RKO (cell line): ENCODE measurements at regions not wholly inside any gene's neighbourhood (a gene's known extent, or its start where the extent isn't known, plus 50 kb on each side); places are given as distances from the start of the nearest gene placed in this dataset.
"Not testable (repeated sequence)": the region's sequence is repeated elsewhere in the genome, so short reads cannot be mapped to it uniquely, and the experiment has no call there.

ENCODE experiments used
- DNase-seq: peaks from one replicate; pipeline ENCODE4 v3.0.0-alpha.2; 2016; ENCODE audit warnings: low spot score

DNA sequence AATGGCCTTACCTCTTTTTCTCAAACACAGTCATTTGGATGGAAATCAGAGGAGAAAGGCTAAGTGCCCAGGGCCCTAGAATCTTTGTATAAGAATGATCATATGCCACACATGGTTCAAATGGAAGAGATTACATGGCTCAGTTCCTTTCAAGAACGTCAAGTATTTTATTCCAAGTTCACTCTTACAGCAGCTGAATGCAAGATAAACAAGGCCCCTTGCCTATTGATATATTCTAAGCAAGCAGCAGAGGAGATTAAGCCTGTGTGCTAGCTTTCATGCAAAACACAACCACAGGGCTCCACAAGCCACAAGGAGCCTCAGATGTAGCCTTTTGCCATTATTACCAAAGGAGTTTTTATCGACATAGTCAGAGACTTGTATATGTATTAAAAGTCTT lies 55.3 kb upstream of the SLCO6A1 start:
- DNase-seq = no peak

DNA sequence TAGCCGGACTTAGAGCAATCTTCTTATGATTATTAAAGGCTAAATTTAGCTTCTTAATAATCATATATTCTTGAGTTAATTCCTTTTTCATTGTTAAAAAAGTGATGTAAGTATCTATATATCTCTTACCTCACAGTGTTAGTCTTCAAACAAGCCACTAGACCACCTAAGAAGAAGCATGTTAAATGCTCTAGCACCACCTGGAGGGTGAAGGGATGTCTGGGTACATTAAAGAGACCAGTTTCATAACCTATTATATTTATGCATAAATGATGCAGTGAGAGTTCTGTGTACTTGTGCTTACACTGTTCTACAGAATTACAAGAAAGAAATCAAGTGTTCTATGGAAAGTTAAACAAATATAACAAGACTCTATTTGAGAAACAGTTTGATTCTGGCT lies 55.9 kb upstream of the SLCO6A1 start:
- peak; percentile 33 for DNase-seq

DNA sequence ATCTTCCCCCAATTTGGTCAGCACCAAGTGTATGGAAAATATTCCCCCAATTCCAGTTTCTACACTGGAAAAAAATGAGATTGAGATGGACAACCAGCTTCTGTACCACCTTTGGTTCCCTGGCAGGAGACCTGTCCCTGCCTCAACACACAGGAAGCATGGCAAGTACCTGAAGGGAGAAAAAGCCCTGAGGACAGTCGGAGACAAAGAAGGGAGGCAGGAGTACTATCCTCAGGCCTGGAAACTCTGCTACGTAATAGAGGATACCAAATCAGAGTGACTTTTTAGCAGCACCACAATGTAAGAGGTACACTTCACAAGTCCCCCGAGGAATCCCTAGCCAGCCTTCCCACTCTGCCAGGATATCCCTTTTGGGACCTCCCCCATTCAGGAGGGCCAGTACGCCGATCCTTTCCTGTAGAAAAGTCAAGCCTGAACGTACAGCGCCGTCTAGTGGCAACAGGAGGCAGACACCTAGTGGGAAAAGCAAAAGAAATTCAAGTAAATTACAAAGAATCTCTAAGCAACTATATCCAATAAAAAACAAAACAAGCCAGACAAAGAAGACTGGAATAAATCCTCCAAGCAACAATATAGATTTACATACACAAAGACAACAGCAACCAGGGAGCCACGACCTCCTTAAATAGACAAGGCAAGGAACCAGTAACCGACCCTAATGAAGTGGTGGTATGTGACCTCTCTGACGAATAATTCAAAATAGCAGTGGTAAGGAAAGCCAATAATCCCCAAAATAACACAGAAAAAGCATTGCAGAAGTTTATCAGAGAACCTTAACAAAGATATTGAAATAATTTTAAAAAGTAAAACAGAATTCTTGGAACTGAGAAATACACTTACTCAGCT lies 63.3 kb upstream of the SLCO6A1 start:
- DNase-seq = peak; percentile 12

DNA sequence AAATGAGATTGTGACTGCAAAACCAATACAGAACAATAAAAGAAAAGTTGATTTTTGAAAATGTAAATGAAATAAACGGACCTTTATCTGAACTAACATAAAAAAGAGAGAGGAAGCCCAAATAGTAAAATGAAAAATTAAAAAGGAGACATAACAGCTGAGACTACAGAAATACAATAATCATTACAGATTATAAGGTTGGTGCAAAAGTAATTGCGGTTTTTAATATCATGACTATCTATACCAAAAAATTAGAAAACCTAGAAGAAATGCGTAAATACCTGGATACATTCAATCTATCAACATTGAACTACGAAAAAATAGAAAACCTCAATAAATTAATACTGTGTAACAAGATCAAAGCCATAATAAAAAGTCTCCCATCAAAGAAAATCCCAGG lies 71.9 kb upstream of the SLCO6A1 start:
- no peak for DNase-seq

DNA sequence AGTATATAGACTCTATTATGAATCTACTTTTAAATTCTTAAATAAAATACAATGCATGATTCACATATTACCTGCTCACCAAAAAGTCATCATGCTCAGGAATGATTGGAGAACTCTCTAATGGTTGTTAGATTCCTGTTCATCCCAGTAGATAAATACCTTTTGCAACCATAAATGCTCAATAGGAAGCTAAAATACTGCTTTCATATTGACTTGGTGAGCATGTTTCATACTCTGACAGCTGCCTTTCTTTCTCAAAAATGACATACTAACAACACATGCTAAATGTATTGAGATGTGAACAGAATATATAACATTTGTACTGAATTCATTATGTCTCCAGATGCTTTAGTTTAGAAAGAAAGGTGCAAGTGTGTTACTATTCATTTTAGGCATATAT lies 79.6 kb upstream of the SLCO6A1 start:
- DNase-seq = no peak

DNA sequence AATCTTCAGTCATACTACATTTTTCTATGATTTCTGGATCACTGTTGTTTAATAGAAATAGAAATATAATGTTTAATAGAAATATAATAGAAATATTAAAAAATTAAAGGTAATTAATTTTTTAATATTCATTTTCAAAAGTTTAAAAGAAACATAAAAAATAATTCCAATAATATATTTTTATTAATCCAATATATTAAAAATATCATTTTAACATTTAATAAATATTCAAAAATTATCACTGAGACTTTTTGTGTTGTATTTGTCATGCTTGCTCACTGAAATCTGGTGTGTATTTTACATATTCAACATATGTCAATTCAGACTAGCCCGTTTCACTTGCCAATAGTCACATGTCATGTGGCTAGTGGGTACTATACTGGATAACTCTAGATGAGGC lies 80.6 kb upstream of the SLCO6A1 start:
- DNase-seq = no peak

DNA sequence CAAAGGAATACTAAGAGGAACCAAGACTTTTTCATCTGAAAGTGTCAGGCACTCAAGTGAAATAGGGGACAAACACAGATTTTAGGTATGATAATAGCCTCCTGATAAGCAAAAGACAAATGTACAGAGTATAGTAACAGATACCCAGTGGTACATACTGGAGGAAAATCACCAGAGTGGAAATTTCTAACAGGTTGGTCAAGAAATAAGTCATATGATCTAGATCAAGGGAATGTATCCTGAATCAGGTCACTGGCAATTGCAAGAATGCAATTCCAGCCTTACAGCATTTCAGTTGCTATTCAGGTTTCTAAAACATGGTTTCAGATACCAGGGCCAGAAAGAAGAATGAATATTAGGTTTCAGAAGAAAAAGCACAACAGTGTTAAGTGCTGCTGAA lies 82.2 kb upstream of the SLCO6A1 start:
- DNase-seq = no peak

DNA sequence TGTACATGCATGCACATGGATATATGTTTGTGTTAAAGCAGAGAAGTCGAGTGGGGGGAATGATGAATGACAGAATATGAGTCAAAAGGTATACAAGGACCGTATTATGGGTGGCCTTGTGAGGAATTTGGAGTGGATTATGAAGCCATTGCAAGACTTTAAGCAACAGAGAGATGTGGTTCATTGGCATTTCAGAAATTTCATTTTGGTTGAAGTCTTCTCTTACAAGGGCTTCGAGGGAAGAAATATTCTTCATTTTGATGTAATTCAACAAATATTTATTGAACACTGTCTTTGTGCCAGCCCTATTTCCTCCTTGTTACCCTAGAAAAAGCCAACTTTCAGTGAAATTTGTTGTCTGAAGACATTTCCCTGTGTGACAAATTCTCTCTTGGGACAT lies 83.9 kb upstream of the SLCO6A1 start:
- DNase-seq = no peak

DNA sequence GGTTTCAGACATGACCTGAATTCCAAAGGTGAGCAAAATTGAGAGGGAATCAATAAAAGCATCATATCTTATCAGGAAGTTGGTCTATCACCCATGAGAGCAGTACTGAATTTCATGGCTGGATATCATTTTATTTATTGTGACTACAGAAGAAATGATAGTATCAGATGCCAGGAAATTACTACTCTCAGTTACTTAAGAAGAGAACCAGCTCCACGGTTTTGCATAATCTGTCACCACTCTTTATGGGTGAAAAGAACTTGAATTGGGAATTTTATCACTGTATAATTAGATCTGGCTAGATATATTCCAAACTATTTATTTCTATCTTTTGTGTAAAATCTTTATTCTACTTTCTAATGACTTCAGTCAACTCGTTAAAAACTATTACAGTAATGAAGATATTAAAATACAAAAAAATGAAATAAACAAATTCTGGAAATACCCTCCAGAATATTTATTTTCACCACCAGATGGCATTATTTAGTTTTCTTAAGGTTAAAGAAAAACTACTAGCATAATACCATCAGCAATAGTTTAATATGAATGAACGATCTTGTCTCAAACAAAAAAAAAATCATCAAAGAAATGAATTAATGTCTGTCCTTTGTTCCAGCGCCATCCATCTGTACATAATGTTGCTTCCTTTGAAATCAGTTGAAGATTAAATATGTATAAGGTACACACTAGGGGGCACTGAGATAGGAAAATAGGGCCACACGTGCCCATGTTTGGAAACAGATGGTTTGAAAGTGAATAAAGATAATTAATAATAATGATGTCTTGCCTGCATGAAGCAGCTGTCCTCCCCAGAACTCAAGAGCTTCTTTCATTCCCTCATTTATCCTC lies 84.7 kb upstream of the SLCO6A1 start:
- peak; percentile 49 for DNase-seq

DNA sequence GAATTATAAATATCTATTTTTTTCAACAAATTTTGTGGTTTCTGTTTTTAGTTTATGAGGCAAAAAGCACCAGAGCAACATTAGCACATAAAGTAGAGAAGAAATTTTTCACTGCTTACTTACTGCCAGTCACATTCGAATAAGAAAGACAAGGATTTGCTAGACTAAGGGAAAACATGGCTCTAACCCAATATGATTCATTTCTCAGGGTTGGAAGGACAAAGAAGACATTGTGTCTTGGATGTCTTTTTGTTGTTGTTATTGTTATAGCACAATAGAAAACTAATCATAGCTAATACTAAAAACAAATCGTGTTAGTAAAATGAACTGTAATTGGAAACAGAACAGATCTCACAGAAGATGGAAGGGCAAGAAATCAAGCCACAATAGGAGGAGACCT lies 90.9 kb upstream of the SLCO6A1 start:
- DNase-seq = no peak

DNA sequence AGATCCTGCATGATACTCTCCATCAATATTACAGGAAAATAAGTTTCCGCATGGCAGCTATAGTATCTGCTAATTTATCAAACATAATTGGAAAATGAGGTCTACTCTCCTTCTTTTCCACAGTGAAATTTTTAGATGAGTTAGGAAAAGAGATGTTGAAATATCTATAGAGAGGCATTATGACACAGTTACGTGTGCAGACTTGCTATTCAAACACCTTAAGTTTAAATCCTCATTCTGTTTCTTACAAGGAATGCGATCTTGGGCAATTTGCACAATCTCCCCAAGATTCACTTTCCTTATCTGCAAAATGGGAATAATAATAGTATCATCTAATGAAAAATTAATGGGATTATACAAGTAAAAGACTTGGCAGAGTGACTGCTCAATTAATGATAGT lies 91.7 kb upstream of the SLCO6A1 start:
- DNase-seq = no peak

DNA sequence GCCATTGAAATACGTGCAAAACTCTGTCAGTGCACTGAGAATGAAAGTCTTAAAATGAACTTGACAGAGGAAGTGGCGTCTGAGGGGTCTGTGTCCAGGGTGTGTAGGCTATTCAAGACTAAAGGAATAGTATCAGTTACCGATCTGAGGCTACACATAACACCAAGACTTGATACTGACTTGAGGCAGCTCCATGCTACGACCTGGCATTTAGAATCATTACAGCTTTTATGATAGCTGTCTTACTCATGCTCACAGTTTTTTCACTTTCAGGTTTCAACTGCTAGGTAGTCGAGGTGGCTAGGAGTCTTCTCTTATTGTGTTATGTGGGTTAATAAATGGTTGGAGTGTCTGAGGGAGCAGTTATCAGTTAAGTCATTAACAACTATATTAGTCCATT lies 92.8 kb upstream of the SLCO6A1 start:
- no peak for DNase-seq

DNA sequence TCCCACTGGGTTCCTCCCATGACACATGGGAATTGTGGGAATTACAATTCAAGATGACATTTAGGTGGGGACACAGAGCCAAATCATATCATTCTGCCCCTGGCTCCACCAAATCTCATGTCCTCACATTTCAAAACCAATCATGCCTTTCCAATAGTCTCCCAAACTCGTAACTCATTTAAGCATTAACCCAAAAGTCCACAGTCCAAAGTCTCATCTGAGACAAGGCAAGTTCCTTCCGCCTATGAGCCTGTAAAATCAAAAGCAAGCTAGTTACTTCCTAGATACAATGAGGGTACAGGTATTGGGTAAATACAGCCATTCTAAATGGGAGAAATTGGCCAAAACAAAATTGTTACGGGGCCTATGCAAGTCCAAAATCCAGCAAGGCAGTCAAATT lies 93.8 kb upstream of the SLCO6A1 start:
- not testable (repeated sequence) for DNase-seq

DNA sequence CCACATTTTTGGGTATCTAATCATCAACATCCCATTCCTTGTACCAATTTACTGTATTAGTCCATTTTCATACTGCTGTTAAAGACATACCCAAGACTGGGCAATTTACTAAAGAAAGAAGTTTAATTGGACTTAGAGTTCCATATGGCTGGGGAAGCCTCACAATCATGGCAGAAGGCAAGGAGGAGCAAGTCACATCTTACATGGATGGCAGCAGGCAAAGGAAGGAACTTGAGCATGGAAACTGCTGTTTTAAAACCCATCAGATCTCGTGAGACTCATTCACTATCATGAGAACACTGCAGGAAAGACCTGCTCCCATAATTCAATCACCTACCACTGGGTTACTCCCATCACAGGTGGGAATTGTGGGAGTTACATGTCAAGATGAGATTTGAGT lies 95.4 kb upstream of the SLCO6A1 start:
- DNase-seq = no peak

DNA sequence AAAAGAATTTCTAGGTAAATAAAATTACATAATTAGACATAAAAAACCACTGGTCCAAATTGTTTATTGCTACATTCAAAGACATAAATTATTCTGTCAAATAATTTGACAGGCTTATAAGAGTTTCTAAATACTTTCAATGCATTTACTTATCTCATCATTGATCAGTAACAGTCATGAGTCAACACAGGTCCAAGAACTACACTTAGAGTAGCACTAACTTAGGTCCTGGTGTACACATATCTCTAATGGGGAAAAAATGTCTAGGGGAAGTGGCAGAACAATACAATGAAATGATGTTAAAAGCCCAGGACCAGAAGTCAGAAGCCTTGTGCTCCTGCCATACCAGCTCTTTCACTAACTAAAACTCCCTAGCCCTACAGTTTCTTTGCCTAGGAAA lies 96.5 kb upstream of the SLCO6A1 start:
- DNase-seq = no peak

DNA sequence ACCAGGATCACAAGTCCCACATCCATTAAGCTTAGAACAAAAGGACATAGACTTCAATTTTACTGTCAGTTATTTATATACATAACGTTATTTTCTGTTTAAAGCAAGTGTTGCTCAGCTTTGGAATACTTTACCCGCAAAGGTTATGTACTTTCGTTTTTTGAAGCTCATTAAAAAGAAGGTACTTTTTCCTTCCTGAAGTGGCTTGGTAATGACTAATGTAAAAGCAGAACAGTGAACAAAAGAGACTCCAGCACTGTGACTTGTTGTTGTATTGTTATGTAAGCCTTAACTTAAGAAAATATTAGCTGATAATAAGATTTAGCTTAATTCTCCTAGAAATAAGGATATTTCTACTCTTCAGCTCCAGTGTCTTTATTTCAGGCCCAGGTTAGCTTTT lies 97.3 kb upstream of the SLCO6A1 start:
- DNase-seq = no peak

DNA sequence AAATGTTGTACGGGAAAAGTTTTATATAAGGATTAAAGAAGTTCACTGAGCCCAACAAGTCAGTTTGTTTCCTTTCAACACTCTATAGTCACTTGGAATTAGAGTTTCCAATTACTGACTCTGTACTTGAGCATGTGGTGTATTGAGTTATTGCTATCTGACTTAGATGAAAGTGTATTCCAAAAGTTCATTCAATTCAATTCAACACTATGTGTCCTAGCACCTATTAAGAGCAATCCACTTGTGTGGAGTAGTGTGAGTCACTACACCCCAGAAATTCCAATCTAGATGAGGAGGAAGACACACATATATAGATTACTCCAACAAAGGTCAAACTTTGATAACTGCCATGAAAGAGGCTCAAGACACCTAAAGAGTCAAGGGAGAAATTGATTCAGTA lies 98.2 kb upstream of the SLCO6A1 start:
- DNase-seq = no peak

DNA sequence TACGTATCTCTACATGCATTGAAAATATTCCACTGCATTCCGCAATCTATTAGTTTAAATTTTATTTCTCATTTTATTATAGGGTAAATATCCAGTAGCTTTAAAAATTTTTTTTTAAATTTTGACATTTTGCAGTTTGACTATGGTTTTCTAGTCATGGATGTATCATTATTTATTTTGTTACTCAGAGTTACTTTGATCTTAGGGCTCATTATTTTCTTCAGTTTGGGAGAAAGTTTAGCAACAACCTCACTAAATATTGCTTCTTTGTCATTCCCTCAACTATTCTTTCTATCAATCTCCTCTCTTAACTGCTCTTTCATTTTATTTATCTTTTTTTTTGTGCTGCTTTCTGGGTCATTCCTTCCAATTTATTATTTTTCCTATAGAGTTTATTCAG lies 100.5 kb upstream of the SLCO6A1 start:
- no peak for DNase-seq

DNA sequence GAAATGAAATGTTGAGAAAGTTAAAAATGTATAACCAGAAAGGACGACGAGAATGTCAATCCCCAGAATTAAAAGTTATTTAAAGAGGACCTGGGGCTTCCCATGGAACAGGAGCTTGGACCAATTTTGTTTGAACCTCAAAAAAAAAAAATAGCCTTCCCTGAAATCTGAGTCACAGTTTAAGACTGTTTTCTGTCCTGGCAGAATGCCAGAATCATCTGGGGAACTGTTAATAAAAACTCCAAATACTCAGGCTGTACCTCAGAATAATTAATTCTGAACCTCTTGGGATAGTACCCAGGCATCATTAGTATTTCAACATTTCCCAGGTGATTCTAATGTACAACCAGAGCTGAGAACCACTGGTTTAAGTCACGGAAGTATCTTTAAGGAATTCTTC lies 102.2 kb upstream of the SLCO6A1 start:
- DNase-seq = no peak

DNA sequence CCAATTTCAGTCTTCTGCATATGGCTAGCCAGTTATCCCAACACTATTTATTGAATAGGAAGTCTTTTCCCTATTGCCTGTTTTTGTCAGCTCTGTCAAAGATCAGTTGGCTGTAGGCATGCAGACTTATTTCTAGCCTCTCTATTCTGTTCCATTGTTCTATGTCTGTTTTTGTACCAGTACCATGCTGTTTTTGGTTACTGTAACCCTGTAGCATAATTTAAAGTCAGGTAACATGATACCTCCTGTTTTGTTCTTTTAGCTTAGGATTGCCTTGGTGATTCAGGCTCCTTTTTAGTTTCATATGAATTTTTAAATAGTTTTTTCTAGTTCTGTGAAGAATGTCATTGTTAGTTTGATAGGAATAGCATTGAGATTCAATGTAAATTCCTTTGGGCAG lies 104.9 kb upstream of the SLCO6A1 start:
- no peak for DNase-seq

DNA sequence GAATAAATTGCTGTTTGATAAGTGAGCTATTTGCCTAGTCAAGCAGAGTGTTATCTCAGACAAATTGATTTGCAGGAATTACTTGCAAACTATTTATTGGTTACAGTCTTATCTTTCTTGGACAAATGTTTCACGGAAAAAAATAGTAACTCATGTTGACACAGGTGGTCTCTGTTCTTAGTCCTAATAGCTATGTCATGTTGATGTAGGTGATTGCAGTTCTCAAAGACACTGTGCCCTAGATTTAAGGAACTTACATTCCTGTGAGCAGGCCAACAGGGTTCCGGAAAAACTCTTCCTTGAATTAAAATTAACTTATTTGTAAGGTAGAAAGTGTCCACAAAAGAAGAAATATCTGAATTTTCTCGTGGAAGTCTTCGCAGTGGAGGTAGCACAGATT lies 109.6 kb upstream of the SLCO6A1 start:
- no peak for DNase-seq

DNA sequence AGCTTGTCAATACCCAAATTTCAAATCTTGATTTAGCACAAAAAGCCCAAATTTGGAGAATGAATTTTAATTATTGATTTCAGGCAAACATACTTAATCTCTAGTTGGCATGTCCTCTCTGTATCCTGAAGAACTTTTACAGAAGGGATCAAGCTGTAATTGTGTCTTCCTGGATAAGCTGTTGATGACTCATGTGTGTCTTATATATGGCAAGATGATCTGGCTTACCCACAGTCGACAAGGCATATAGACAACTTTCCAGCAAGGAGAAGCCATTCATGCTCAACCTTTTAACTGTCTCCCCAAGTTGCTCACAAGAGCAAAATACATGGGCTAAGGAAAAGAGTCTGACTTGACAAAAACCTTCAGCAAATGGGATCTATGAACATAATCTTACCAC lies 112.5 kb upstream of the SLCO6A1 start:
- peak; percentile 4 for DNase-seq

DNA sequence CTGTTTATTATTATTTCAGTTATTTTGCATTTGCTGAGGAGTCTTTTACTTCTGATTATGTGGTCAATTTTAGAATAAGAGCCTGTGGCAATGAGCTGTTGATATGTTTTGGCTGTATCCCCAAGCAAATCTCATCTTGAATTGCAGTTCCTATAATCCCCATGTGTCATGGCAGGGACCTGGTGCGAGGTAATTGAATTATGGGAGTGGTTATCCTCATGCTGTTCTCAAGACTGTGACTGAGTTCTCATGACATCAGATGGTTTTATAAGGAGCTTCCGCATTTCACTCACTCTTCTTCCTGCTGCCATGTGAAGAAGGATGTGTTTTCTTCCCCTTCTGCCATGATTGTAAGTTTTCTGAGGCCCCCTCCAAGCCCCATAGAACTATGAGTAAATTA lies 114.9 kb upstream of the SLCO6A1 start:
- no peak for DNase-seq
